Colonic mucosa (tissue), 4 donors: ENCODE measurements at regions not wholly inside any gene's neighbourhood (a gene's known extent, or its start where the extent isn't known, plus 50 kb on each side); places are given as distances from the start of the nearest gene placed in this dataset.

Experiments used
- DNase-seq: peaks from one replicate; pipeline ENCODE4 v3.0.0-alpha.2; 2020
- H3K27ac ChIP-seq: fragments of 200-600 bp; one replicate; pipeline ENCODE4 v1.8.0; 2021
- H3K27me3 ChIP-seq: fragments of 200-600 bp; one replicate; pipeline ENCODE4 v1.8.0; 2021
- H3K36me3 ChIP-seq: fragments of 200-600 bp; one replicate; pipeline ENCODE4 v1.8.0; 2021
- H3K4me1 ChIP-seq: fragments of 200-600 bp; one replicate; pipeline ENCODE4 v1.8.0; 2021; ENCODE audit warnings: mild to moderate bottlenecking
- H3K4me3 ChIP-seq: fragments of 200-600 bp; one replicate; pipeline ENCODE4 v1.8.0; 2021
- H3K9ac ChIP-seq, 2 donors: one replicate each; pipeline ENCODE4 v1.7.0; 2013; ENCODE audit warnings: control low read depth in 2 of 2, low read depth in 2 of 2, low read length in 2 of 2
- H3K9me3 ChIP-seq: fragments of 200-600 bp; one replicate; pipeline ENCODE4 v1.8.0; 2021
- CTCF ChIP-seq: fragments of 200-600 bp; IDR thresholded peaks from one replicate; pipeline ENCODE4 v1.8.0; 2022; ENCODE audit warnings: antibody characterized with exemption, mild to moderate bottlenecking
- intact Hi-C: fragments of 100-400 bp; cut with DNase I; formaldehyde crosslinking; loops from one replicate; pipeline ENCODE4 v1.14.1; 2022
- donor health status: healthy.
- donor health status: DM: no; HTN: no; CAD: no.
- donor health status: DM: no; HTN: no; CAD: no.

- no peaks in the 10 kb centered on the region for H3K36me3 ChIP-seq
- intact Hi-C loops = no loop called here
- no peak for DNase-seq
These were observed 152.4 kb upstream of the NCK2 start for GRCh38 chr2:105592288-105592687.

GRCh38 chr2:105590780-105591660 is 153.7 kb upstream of the NCK2 start:
- Histone ChIP-seq H3K9me3 (no peaks in the 10 kb centered on the region), H3K27ac (no peak overlapping the region), H3K4me3 (no peak overlapping the region), H3K4me1 (no peaks in the 10 kb centered on the region), H3K36me3 (no peaks in the 10 kb centered on the region), H3K9ac (no peak overlapping the region), H3K27me3 (no peaks in the 10 kb centered on the region)
- intact Hi-C loops = no loop called here
- no peak for TF ChIP-seq CTCF
- no peak for DNase-seq

More at GRCh38 chr2:105592288-105592687, 152.4 kb upstream of the NCK2 start:
- TF ChIP-seq CTCF = no peak
- Histone ChIP-seq H3K27me3 (no peaks in the 10 kb centered on the region), H3K4me3 (no peak overlapping the region), H3K27ac (no peak overlapping the region), H3K9ac (no peak overlapping the region), H3K9me3 (no peaks in the 10 kb centered on the region), H3K4me1 (no peaks in the 10 kb centered on the region)

- intact Hi-C loops = no loop called here
- no peaks in the 10 kb centered on the region for H3K27me3 ChIP-seq
- no peak overlapping the region for H3K9ac ChIP-seq
- DNase-seq = no peak
- H3K36me3 ChIP-seq = no peaks in the 10 kb centered on the region
- TF ChIP-seq CTCF = no peak
- H3K4me3 ChIP-seq = no peak overlapping the region
- no peak overlapping the region for H3K27ac ChIP-seq
- no peaks in the 10 kb centered on the region for H3K4me1 ChIP-seq
- H3K9me3 ChIP-seq = no peaks in the 10 kb centered on the region
These were observed 156.1 kb upstream of the NCK2 start for GRCh38 chr2:105588581-105588980.

- no peak for DNase-seq
- H3K4me3 ChIP-seq = no peak overlapping the region
- H3K9me3 ChIP-seq = no peaks in the 10 kb centered on the region
- no peaks in the 10 kb centered on the region for H3K27me3 ChIP-seq
- H3K36me3 ChIP-seq = no peaks in the 10 kb centered on the region
- no peak for TF ChIP-seq CTCF
- H3K27ac ChIP-seq = no peak overlapping the region
- H3K9ac ChIP-seq = no peak overlapping the region
- H3K4me1 ChIP-seq = no peaks in the 10 kb centered on the region
- intact Hi-C loops = no loop called here
These were observed 157.1 kb upstream of the NCK2 start for GRCh38 chr2:105587637-105588036.

- Histone ChIP-seq H3K36me3 (no peaks in the 10 kb centered on the region), H3K27me3 (no peaks in the 10 kb centered on the region), H3K9me3 (no peaks in the 10 kb centered on the region), H3K4me1 (peaks cover 7% of the 10 kb centered on the region), H3K4me3 (no peak overlapping the region), H3K27ac (peak overlapping the region; percentile 53), H3K9ac (no peak overlapping the region)
- intact Hi-C loops = no loop called here
- TF ChIP-seq CTCF = no peak
- no peak for DNase-seq
These were observed 160.2 kb upstream of the NCK2 start for GRCh38 chr2:105584435-105585010.
